AG10803 (cell line): ENCODE measurements at regions not wholly inside any gene's neighbourhood (a gene's known extent, or its start where the extent isn't known, plus 50 kb on each side); places are given as distances from the start of the nearest gene placed in this dataset.

ENCODE experiments used
- DNase-seq: peaks from one replicate; pipeline ENCODE4 v3.0.0; 2010; ENCODE audit warnings: low read depth
- H3K4me3 ChIP-seq: 2 replicates; pipeline ENCODE4 v1.5.1; 2011; ENCODE audit warnings: mild to moderate bottlenecking, low read length, control low read depth
- TF ChIP-seq, protein P1 (sequence below): conservative IDR thresholded peaks from 2 replicates; pipeline ENCODE4 v1.5.1; 2011; ENCODE audit warnings: mild to moderate bottlenecking, low read length, control low read depth, inconsistent platforms

DNA sequence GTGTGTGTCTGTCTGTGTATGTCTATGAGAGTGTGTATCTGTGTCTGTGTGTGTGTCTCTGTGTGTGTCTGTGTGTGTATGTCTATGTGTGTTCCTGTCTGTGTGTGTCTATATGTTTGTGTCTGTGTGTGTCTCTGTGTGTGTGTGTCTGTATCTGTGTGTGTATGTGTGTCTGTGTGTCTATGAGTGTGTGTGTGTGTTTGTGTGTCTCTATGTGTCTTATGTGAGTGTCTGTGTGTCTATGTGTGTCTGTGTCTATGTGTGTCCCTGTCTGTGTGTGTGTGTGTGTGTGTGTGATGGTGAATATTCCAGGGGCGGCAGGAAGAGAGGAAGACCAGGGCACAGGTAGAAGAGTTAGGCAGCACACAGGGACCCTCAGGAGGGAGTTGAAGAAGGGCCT lies 173.2 kb downstream of the MYCN start:
- TF ChIP-seq, protein P1, sequence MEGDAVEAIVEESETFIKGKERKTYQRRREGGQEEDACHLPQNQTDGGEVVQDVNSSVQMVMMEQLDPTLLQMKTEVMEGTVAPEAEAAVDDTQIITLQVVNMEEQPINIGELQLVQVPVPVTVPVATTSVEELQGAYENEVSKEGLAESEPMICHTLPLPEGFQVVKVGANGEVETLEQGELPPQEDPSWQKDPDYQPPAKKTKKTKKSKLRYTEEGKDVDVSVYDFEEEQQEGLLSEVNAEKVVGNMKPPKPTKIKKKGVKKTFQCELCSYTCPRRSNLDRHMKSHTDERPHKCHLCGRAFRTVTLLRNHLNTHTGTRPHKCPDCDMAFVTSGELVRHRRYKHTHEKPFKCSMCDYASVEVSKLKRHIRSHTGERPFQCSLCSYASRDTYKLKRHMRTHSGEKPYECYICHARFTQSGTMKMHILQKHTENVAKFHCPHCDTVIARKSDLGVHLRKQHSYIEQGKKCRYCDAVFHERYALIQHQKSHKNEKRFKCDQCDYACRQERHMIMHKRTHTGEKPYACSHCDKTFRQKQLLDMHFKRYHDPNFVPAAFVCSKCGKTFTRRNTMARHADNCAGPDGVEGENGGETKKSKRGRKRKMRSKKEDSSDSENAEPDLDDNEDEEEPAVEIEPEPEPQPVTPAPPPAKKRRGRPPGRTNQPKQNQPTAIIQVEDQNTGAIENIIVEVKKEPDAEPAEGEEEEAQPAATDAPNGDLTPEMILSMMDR = no peak
- no peak for DNase-seq
- no peak overlapping the region for H3K4me3 ChIP-seq

DNA sequence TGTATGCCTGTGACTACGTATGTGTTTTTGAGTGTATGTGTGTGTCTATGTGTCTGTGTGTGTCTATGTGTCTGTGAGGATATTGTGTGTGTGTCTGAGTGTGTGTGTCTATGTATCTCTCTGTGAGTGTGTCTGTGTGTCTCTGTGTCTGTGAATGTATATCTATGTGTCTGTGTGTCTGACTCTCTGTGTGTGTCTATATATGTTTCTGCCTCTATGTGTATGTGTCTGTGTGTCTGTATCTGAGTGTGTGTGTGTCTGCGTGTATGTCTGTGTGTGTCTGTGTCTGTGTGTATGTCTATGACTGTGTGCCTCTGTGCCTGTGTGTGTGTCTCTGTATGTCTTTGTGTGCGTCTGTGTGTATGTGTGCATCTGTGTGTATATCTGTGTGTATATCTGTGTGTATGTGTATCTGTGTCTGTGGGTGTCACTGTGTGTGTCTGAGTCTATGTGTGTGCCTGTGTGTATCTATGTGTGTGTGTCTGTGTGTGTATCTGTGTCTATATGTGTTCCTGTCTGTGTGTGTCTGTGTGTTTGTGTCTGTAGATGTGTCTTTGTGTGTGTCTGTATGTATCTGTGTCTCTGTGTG lies 172.7 kb downstream of the MYCN start:
- H3K4me3 ChIP-seq = no peak overlapping the region
- TF ChIP-seq, protein P1 = no peak
- DNase-seq = no peak

DNA sequence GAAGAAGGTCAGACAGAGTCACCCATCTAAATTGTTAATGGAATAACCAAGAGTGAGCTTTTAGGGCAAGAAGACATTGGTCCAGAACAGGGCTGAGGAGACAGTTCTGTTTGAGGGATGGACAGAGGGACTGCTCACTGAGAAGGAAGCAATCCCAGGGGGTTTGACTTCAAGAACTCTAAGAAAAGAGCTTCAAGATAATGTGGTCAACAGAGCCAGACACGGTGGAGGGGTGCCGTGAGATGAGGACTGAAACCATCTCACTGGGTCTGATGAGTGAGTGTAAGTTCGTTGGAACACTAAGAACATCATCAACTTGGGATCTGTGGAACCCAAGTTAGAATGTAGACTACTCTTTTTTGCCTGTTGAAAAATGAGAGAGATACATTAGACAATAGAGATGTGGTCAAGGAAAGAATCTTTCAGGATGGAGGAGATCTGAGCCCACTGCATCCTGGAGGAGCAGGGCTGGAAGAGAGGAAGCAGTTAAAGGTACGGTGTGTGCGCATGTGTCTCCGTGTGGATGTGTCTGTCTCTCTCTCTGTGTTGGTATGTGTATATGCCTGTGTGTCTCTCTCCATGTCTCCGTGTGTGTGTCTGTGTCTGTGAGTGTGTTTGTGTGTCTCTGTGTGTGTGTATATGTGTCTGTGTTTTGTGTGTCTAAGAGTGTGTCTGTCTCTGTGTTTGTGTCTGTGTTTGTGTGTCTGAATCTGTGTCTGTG lies 172.1 kb downstream of the MYCN start:
- DNase-seq = no peak
- H3K4me3 ChIP-seq = no peak overlapping the region
- TF ChIP-seq, protein P1 = no peak

DNA sequence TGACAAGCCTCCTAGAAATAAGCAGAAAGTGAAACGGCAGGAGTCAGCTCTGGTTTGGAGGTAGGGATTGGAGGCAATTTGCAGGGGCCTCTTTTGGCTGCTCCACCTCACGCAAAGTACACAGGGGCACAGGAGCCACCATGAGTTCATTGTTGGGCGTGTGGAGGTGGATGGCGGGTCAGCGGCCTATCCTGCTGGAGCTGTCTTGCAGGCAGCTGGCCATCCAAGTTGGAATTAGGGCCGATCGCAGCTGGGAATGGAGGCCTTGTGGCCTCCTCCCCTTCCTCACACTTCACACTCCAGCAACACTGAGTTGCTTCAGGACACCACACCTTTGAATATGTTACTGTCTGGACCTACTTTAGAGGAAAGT lies 171.5 kb downstream of the MYCN start:
- TF ChIP-seq, protein P1 = no peak

DNA sequence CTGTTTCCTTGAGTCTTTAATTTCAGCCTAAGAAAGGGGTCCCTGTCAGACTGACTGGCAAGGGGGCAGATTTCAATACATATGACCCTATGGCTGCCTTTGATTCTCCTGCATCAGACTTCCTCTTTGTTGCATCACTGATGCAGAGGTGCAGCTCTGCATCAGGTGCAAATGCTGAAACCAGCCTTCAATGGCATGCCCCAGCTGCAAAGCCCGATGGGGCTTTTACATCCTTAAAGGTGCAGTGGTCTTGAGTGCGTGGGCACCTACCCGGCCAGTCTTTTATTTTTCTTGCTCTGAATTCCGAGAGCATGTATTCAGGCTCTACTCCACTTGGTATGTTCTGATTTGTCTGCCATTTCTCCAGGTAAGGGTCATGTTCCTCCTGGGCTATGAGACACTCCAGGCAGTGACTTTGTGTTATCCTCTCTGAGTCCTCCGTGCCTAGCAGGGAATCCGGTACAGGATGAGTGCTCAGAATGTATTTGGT lies 169.5 kb downstream of the MYCN start:
- no peak overlapping the region for H3K4me3 ChIP-seq
- TF ChIP-seq, protein P1 = no peak
- no peak for DNase-seq

More for the DNA sequence above, 171.5 kb downstream of the MYCN start:
- no peak overlapping the region for H3K4me3 ChIP-seq
- no peak for DNase-seq

DNA sequence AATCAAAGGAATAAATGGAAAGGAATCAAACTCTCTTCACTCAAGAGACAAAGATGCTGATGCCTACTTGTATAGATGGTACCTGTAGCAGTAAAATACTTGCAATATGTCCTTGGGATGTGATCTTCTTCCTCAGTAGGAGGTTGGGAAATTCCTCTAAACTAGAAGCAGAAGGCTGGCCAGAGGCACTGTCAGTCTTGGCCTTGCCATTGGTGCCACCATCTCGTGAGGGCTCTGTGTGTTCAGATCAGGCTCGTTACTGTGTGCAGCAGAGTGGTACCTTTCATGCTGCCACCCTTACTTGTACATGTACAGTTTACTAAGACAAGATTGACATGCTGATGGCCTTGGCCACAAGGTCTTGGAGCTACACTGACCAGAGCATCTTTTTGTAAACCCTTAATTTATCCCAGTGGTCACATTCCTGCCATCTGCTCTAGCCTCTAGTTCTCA lies 169.0 kb downstream of the MYCN start:
- no peak for DNase-seq
- no peak overlapping the region for H3K4me3 ChIP-seq
- TF ChIP-seq, protein P1 = no peak

DNA sequence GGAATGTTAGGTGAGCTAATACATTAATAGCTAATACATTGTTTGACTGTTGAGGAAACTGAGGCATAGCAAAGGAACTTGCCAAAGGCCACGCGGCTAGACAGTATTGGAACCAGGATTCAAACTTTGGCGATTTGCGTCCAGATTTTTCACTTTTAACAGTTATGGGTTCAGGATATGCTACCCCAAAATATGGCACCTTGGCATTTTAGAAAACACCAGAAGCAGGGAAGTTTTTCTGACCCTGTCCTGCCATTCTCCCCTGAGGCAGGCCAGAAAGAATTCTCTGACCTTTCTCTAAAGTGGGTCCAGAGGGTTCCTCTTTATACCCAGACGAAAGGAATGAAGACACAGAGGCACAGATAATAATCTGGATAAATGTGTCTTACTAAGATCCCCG lies 166.9 kb downstream of the MYCN start:
- TF ChIP-seq, protein P1 = no peak
- DNase-seq = no peak

More for the DNA sequence above, 166.9 kb downstream of the MYCN start:
- no peak overlapping the region for H3K4me3 ChIP-seq
